ENCODE measurements at regions not wholly inside any gene's neighbourhood (a gene's known extent, or its start where the extent isn't known, plus 50 kb on each side); places are given as distances from the start of the nearest gene placed in this dataset.

GRCh38 chr12:87117526-87117925, 861.3 kb upstream of the MGAT4C start:
- H3K23ac ChIP-seq (ENCODE audit: insufficient read length, low read depth, low read length) = no peak overlapping the region
- H3K27ac ChIP-seq (ENCODE audit: insufficient read length, low read depth, low read length) = no peak overlapping the region
- H3K4me1 ChIP-seq (ENCODE audit: insufficient read depth, low read length) = no peaks in the 10 kb centered on the region
- H2BK15ac ChIP-seq (ENCODE audit: low read depth, low read length) = no peak overlapping the region
- no peaks in the 10 kb centered on the region for H3K79me1 ChIP-seq (ENCODE audit: insufficient read depth, low read depth, low read length, poor library complexity, severe bottlenecking)
- no peak overlapping the region for H3K4ac ChIP-seq (ENCODE audit: low read depth, low read length)
- Mint-ChIP-seq H3K27ac (no peak overlapping the region), H3K9me3 (no peaks in the 10 kb centered on the region), H3K4me1 (peaks cover 19 to 24% of the 10 kb centered on the region in 2 experiments), H3K27me3 (ENCODE audit: low read depth) (no peaks in the 10 kb centered on the region), H3K4me3 (no peak overlapping the region), H3K36me3 (ENCODE audit: insufficient read depth in 1 of 3, low read depth in 3 of 3) (no peaks in the 10 kb centered on the region)
- no peaks in the 10 kb centered on the region for H3K23me2 ChIP-seq (ENCODE audit: insufficient read length, low read depth, low read length, poor library complexity, severe bottlenecking)
- H3K4me2 ChIP-seq (ENCODE audit: insufficient read depth, insufficient read length, low read length) = no peak overlapping the region
- no peak overlapping the region for H4K91ac ChIP-seq (ENCODE audit: insufficient read length, low read depth, low read length)
- H3K9me3 ChIP-seq (ENCODE audit: control insufficient read depth, low read depth, low read length) = no peaks in the 10 kb centered on the region
- TF ChIP-seq, protein P1, sequence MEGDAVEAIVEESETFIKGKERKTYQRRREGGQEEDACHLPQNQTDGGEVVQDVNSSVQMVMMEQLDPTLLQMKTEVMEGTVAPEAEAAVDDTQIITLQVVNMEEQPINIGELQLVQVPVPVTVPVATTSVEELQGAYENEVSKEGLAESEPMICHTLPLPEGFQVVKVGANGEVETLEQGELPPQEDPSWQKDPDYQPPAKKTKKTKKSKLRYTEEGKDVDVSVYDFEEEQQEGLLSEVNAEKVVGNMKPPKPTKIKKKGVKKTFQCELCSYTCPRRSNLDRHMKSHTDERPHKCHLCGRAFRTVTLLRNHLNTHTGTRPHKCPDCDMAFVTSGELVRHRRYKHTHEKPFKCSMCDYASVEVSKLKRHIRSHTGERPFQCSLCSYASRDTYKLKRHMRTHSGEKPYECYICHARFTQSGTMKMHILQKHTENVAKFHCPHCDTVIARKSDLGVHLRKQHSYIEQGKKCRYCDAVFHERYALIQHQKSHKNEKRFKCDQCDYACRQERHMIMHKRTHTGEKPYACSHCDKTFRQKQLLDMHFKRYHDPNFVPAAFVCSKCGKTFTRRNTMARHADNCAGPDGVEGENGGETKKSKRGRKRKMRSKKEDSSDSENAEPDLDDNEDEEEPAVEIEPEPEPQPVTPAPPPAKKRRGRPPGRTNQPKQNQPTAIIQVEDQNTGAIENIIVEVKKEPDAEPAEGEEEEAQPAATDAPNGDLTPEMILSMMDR (conservative IDR thresholded peaks at IDR 0.05) = no peak
- no peak overlapping the region for H3K9ac ChIP-seq (ENCODE audit: extremely low read depth, insufficient read length, low read length)
- no peak overlapping the region for H2BK12ac ChIP-seq (ENCODE audit: insufficient read length, low read depth, low read length)
- H3K18ac ChIP-seq (ENCODE audit: insufficient read length, low read depth, low read length) = no peak overlapping the region
- H2BK5ac ChIP-seq (ENCODE audit: insufficient read length, low read length) = no peak overlapping the region
- H2AK5ac ChIP-seq (ENCODE audit: insufficient read length, low read length) = no peak overlapping the region
- no CpG with 5 or more reads among the region's 1 CpG for WGBS (ENCODE audit: extremely low coverage, insufficient read length, low lambda C conversion rate)
- no peaks in the 10 kb centered on the region for H3K79me2 ChIP-seq (ENCODE audit: insufficient read depth, low read length)
- H4K8ac ChIP-seq (replicated peaks; ENCODE audit: insufficient read length, low read depth, low read length) = no peak overlapping the region
- H3K56ac ChIP-seq (ENCODE audit: insufficient read length, low read depth, low read length) = no peak overlapping the region
- no peak overlapping the region for H2BK20ac ChIP-seq (ENCODE audit: low read depth, low read length, poor library complexity, severe bottlenecking)
- no peaks in the 10 kb centered on the region for H3K27me3 ChIP-seq (ENCODE audit: insufficient read depth, low read length)
- no peak overlapping the region for H4K5ac ChIP-seq (ENCODE audit: insufficient read length, low read depth, low read length)
- no peak overlapping the region for H2BK120ac ChIP-seq (ENCODE audit: low read depth, low read length, poor library complexity, severe bottlenecking)
- no peak for DNase-seq
- H3K14ac ChIP-seq (ENCODE audit: insufficient read depth, low read length) = no peak overlapping the region
- no peaks in the 10 kb centered on the region for H4K20me1 ChIP-seq (ENCODE audit: control insufficient read depth, insufficient read depth, insufficient read length)
- H3T11ph ChIP-seq (ENCODE audit: low read length) = no peak overlapping the region
- no peak overlapping the region for H2AFZ ChIP-seq (ENCODE audit: low read length)
